Progenitor cell of endocrine pancreas (in vitro differentiated cells): ENCODE measurements at regions not wholly inside any gene's neighbourhood (a gene's known extent, or its start where the extent isn't known, plus 50 kb on each side); places are given as distances from the start of the nearest gene placed in this dataset.
"Not testable (repeated sequence)": the region's sequence is repeated elsewhere in the genome, so short reads cannot be mapped to it uniquely, and the experiment has no call there.

Experiments
- DNase-seq: peaks from one replicate; pipeline ENCODE4 v3.0.0; 2021; ENCODE audit warnings: low spot score; ENCODE audit not compliant: unreplicated experiment
- H3K27ac Mint-ChIP-seq: 2 replicates; pipeline ENCODE4 v1.8.0; 2021; ENCODE audit warnings: mild to moderate bottlenecking, moderate library complexity, mixed read lengths
- H3K27me3 Mint-ChIP-seq: 2 replicates; pipeline ENCODE4 v1.8.0; 2021; ENCODE audit warnings: mixed read lengths
- H3K36me3 Mint-ChIP-seq: 2 replicates; pipeline ENCODE4 v1.8.0; 2022; ENCODE audit warnings: mixed read lengths; ENCODE audit not compliant: insufficient read depth
- H3K4me1 Mint-ChIP-seq: 2 replicates; pipeline ENCODE4 v1.8.0; 2021; ENCODE audit warnings: low read depth, mixed read lengths
- H3K4me3 Mint-ChIP-seq: 2 replicates; pipeline ENCODE4 v1.8.0; 2021; ENCODE audit warnings: low read depth, mild to moderate bottlenecking, moderate library complexity, mixed read lengths
- H3K9me3 Mint-ChIP-seq: 2 replicates; pipeline ENCODE4 v1.8.0; 2021; ENCODE audit warnings: low read depth, mixed read lengths
- CTCF ChIP-seq: fragments of 200-600 bp; sonication (generic); IDR thresholded peaks from one replicate; pipeline ENCODE4 v1.5.0; 2021; ENCODE audit warnings: antibody characterized with exemption, mild to moderate bottlenecking; ENCODE audit not compliant: unreplicated experiment

- no peak for TF ChIP-seq CTCF
- no peaks in the 10 kb centered on the region for H3K36me3 Mint-ChIP-seq
- no peak overlapping the region for H3K4me3 Mint-ChIP-seq
- H3K4me1 Mint-ChIP-seq, result no peaks in the 10 kb centered on the region
- no peak for DNase-seq
- H3K9me3 Mint-ChIP-seq, result peaks cover 11% of the 10 kb centered on the region
- no peaks in the 10 kb centered on the region for H3K27me3 Mint-ChIP-seq
- no peak overlapping the region for H3K27ac Mint-ChIP-seq
These were observed 374.6 kb downstream of the PTH2R start for GRCh38 chr2:208781166-208781565.

GRCh38 chr2:208782097-208782496, 375.5 kb downstream of the PTH2R start:
- Mint-ChIP-seq H3K36me3 (peaks cover under 1% of the 10 kb centered on the region), H3K27ac (no peak overlapping the region), H3K4me3 (no peak overlapping the region), H3K4me1 (no peaks in the 10 kb centered on the region), H3K9me3 (peaks cover 9% of the 10 kb centered on the region), H3K27me3 (no peaks in the 10 kb centered on the region)
- TF ChIP-seq CTCF, result no peak
- DNase-seq, result no peak

GRCh38 chr2:208783184-208783583, 376.6 kb downstream of the PTH2R start:
- no peak overlapping the region for H3K27ac Mint-ChIP-seq

GRCh38 chr2:208784774-208785173, 378.2 kb downstream of the PTH2R start:
- not testable (repeated sequence) for H3K27ac Mint-ChIP-seq, H3K27me3 Mint-ChIP-seq, H3K36me3 Mint-ChIP-seq, DNase-seq, H3K4me1 Mint-ChIP-seq, H3K4me3 Mint-ChIP-seq
- peaks cover 12% of the 10 kb centered on the region for H3K9me3 Mint-ChIP-seq

More at GRCh38 chr2:208783184-208783583, 376.6 kb downstream of the PTH2R start:
- peaks cover 12% of the 10 kb centered on the region for H3K9me3 Mint-ChIP-seq
- no peak overlapping the region for H3K4me3 Mint-ChIP-seq
- no peaks in the 10 kb centered on the region for H3K27me3 Mint-ChIP-seq
- TF ChIP-seq CTCF, result peak; percentile 14
- H3K36me3 Mint-ChIP-seq, result peaks cover 1% of the 10 kb centered on the region
- no peak for DNase-seq
- H3K4me1 Mint-ChIP-seq, result no peaks in the 10 kb centered on the region

GRCh38 chr2:208791257-208791656, 384.7 kb downstream of the PTH2R start:
- TF ChIP-seq CTCF, result no peak
- no peaks in the 10 kb centered on the region for H3K4me1 Mint-ChIP-seq
- peaks cover 5% of the 10 kb centered on the region for H3K9me3 Mint-ChIP-seq
- no peaks in the 10 kb centered on the region for H3K27me3 Mint-ChIP-seq
- peaks cover 1% of the 10 kb centered on the region for H3K36me3 Mint-ChIP-seq
- no peak for DNase-seq
- no peak overlapping the region for H3K4me3 Mint-ChIP-seq
- no peak overlapping the region for H3K27ac Mint-ChIP-seq

- Mint-ChIP-seq H3K36me3 (no peaks in the 10 kb centered on the region), H3K9me3 (no peaks in the 10 kb centered on the region), H3K4me1 (no peaks in the 10 kb centered on the region), H3K27me3 (no peaks in the 10 kb centered on the region), H3K27ac (no peak overlapping the region), H3K4me3 (no peak overlapping the region)
- DNase-seq, result no peak
- no peak for TF ChIP-seq CTCF
These were observed 386.2 kb downstream of the PTH2R start for GRCh38 chr2:208792766-208793165.
